Left forelimb (tissue), 1 donor: ENCODE measurements at regions not wholly inside any gene's neighbourhood (a gene's known extent, or its start where the extent isn't known, plus 50 kb on each side); places are given as distances from the start of the nearest gene placed in this dataset.
"Not testable (repeated sequence)": the region's sequence is repeated elsewhere in the genome, so short reads cannot be mapped to it uniquely, and the experiment has no call there.

Experiments used
- DNase-seq: peaks from one replicate; pipeline ENCODE4 v3.0.0-alpha.2; 2018; ENCODE audit warnings: low spot score

GRCh38 chr11:115605397-115605796, 101.2 kb upstream of the CADM1 start:
- DNase-seq, result not testable (repeated sequence)

DNA sequence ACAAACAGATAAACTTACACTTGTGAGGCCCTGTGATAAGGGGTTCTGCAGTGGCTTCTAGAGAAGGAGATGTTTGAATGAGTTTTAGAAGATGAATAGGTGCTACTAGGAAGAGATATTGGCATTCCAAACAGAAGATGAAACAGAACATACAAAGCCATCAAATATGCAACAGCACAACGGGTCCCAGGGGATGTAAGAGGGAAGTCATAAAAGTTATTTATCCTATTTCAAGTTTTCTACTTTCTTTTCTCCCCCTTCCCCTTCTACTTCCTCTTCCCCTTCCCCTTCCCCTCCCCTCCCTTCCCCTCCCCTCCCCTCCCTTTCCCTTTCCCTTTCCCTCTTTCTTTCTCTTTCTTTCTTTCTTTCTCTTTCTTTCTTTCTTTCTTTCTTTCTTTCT, 94.9 kb upstream of the CADM1 start:
- no peak for DNase-seq

DNA sequence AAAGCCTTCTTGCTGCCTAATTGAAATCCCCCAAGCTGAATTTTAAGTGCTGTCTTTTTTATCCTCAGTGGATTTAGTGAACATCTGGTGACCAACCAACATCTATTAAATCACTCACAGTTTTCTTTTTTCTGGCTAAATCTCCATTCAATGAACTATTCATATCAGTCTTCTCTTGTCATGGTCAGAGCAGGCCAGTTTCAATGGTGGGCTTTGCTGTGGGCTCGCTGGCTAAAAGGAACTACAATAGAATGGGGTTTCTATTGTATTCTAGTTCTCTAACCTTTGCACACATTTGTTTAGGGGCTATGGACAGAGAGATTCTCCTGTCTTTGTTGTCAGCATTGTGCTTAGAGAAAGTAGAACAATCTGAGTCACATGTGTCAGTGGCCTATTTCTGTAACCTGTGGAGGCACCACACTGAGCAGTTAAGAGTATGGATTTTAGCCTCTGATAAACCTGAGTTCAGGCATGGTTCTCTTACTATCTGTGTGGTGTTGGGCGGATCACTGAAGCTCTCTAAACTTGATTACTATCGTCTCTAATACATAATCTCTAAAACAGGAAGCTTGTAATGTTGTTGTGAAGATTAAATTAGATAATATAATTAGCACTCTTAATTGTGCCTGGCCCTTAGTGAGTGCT, 94.2 kb upstream of the CADM1 start:
- DNase-seq, result no peak

DNA sequence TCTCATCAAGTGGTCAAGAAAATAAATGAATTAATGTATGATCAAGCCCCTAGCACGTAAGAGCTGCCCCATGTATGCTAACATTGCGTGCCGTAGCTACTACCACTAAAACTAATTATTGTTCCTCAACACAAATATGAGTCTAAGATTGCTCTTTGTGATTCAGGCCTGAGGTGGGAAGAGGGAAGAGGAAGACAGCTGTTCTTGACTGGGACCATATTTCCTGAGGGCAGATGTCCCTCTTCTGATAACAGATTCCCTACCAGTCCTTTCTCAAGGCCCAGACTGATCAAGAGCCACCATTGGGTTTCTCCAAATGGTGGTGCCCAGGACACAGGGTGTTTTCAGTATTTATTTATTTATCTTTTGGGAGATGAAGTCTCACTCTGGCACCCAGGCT, 87.2 kb upstream of the CADM1 start:
- DNase-seq, result no peak

GRCh38 chr11:115590254-115590653, 86.0 kb upstream of the CADM1 start:
- DNase-seq, result no peak

DNA sequence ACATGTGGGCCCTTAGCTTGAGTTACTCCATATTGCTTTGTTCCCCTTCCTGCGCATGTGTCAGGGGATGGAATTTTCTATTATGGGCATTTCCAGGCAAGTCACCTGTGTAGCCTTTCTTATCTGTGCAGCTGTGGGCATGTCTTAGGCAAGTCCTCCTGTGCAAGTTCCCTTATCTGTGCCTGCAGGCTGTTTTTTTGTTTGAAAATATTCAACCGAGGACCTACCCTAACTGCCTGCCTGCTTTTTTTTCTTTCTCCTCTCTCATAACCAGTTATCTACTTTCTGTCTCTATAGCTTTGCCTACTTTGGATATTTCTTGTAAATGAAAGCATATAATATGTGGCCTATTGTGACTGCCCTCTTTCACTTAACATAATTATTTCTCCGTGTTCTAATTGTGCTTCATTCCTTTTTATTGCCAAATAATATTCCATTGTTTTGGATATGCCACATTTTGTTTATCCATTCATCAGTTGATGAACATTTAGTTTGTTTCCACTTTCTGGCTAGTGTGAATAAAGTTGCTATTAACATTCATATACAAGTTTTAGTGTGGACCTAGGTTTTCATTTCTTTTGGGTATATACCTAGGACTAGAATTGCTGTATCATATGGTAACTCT, 83.6 kb upstream of the CADM1 start:
- DNase-seq, result no peak

DNA sequence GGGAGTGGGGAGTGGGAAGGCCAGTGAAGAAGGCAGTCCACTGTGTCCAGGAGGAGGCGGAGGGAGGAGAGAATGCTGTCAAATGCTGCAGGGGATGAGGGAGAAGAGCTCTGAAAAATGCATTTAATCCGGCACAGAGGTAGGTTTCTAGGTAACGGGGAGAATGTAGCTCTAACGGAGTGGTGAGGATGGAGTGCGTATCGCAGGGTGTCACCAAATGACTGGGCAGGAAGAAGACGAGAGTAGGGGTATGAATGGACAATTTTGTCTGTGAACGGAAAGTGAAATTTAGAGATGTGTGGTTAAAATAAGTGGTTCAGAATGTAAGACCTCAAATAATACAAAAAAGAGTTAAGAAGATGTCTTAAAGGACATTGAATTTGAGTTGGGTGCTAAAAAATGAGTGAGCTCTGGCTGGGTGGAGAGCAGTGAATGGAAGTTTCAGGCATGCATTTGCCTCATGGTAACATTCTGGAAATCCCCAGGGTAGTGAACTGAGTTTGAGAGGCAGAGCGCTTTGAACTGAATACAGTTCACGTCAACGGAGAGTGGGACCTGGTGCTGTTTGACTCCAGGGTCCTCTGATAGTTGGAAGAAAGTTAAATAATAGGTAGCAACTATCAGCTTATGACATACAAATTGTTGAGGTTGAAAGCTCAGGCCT, 81.3 kb upstream of the CADM1 start:
- no peak for DNase-seq

DNA sequence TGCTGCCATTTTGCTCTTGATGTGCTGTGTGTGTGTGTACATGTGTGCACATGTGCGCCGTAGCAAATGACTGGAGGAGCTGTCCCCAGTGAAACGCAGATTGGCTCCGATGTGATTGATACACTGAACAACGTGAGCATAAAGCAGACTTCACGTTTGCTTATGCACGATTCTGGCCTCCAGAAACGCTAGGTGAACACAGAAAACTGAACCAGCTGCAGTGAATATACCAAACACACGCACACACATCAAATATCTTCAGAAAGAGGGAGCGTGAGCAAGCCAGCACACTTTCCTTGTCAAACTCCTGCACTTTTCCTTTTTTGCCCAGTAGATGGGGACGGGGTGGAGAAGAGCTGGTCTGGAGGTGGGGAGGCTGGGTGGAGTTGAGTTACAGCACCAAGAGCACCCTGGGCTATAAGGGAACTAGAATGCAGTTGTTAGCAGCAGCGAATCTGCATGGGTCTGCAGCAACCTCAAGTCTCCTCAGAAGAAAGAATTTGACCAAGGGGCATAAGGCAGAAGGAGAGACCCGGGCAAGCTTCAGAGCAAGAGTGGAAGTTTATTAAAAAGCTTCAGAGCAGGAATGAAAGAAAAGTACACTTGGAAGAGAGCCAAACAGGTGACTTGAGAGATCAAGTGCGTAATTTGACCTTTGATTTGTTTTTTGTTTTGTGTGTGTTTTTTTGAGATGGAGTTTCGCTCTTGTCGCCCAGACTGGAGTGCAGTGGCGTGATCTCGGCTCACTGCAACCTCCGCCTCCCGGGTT, 77.8 kb upstream of the CADM1 start:
- no peak for DNase-seq

- DNase-seq, result no peak
Observed at GRCh38 chr11:115580927-115581680, 76.9 kb upstream of the CADM1 start.

DNA sequence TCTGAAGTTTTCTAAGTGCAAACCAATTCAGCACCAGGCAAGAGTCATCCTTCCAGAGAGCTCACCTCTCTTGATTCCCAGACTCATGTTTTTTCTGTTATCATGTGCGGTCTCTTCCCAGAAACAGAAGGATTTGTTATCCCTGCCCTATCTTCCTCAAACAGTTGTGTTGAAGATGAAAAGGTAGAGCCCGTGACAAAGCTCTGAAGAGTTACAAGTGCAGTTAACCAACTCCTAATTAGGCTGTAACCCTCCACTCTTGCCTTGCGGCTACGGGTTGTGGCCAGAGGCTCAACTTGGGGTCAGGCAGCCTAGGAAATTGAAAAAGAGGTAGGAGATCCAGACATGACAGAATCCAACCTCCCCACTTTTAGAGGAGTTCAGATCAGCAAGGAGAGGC, 76.2 kb upstream of the CADM1 start:
- DNase-seq, result no peak

DNA sequence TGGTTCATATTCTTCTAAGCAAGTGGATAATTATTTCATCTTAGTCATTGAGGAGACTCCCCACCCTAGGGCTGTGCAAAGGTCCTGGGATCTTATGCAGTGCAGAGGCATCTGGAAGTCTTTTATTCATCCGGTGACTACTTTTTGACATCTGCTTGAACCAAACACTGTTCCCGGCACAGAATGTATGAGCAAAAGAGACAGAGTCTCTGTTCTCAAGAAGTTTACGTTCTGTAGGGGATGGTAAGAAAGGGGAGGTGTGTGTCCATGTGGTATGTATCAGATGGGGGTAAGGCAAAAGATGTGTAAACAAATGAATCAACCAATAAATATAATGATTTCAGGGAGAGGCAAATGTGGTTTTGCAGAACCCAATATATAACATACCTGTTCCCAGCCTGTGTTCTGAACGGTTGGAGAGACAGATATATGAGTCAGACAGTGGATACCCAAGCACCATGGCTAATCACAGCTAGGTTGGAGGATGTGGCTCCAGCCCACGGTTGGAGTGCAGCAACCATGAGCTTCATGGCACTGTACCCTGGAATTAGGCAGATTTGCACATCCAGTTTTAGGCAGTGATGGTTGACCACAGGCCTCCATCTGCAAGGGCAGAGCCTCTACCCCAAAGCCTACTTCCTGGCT, 75.1 kb upstream of the CADM1 start:
- DNase-seq, result no peak

- no peak for DNase-seq
Observed at GRCh38 chr11:115578275-115578674, 74.1 kb upstream of the CADM1 start.

- DNase-seq, result no peak
Observed at GRCh38 chr11:115577701-115578100, 73.5 kb upstream of the CADM1 start.

DNA sequence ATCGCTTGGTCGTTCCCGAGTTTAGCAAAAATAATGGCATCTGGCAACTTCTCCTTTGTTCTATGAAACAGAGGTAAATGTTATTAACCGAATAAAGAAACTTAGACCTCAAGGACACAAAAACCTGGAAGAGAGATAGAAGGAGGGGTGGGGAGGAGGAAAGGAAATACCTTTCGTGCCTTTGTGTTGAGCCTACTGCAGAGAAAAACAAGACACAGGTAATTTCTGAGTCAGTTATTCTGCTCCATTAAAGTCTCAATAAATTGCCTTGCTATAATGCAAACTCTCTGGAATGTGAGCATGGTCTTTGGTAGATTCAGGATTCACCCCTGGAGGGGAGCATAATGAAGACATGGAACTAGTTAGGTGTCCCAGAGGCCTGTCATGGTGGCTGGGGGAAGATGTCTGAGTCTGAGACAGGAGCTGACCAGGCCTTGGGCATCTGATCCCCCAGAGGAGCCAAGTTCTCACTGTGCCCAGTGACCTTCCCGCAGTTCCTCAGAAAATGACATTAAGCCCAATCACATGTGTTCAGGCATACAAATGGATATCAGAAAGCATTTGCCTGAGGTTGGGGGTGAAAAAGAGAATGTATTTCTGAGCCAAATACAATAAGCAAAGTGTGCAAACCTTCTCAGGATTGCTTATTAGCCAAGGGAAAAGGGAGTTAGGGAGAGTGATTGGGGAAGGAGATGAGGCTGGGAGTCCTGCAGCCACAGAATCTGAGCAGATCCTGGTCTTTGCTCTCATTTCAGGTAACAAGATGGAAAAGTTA, 72.6 kb upstream of the CADM1 start:
- no peak for DNase-seq

- DNase-seq, result no peak
Observed at GRCh38 chr11:115572551-115572950, 68.3 kb upstream of the CADM1 start.

GRCh38 chr11:115566180-115566764, 62.1 kb upstream of the CADM1 start:
- DNase-seq, result no peak

GRCh38 chr11:115564851-115565250, 60.6 kb upstream of the CADM1 start:
- no peak for DNase-seq

GRCh38 chr11:115561116-115561515, 56.9 kb upstream of the CADM1 start:
- DNase-seq, result no peak

- no peak for DNase-seq
Observed at GRCh38 chr11:115558635-115559034, 54.4 kb upstream of the CADM1 start.

- no peak for DNase-seq
Observed at GRCh38 chr11:115557681-115558080, 53.5 kb upstream of the CADM1 start.
